ENCODE measurements at regions not wholly inside any gene's neighbourhood (a gene's known extent, or its start where the extent isn't known, plus 50 kb on each side); places are given as distances from the start of the nearest gene placed in this dataset.

GRCh38 chr10:20709708-20710107 lies 187.4 kb downstream of the NEBL start:
- H3K27me3 ChIP-seq: no peaks in the 10 kb centered on the region
- no peaks in the 10 kb centered on the region for H3K4me1 ChIP-seq
- intact Hi-C loops (cut with DNase I): no loop called here
- DNase-seq: no peak
- no peak for TF ChIP-seq CTCF (IDR thresholded peaks at IDR 0.05)
- no peak for TF ChIP-seq POLR2A (IDR thresholded peaks at IDR 0.05)
- 43% methylated on average over 2 of the region's 2 CpGs for WGBS (ENCODE audit: insufficient coverage, low coverage, low lambda C conversion rate, missing lambda C conversion rate)
- no peak for ATAC-seq
- H3K36me3 ChIP-seq: no peaks in the 10 kb centered on the region
- no peaks in the 10 kb centered on the region for H3K9me3 ChIP-seq
- no peak overlapping the region for H3K27ac ChIP-seq
- no peak overlapping the region for H3K4me3 ChIP-seq

- no peak for DNase-seq
- Histone ChIP-seq H3K27ac (no peak overlapping the region), H3K4me3 (no peak overlapping the region), H3K36me3 (no peaks in the 10 kb centered on the region), H3K27me3 (no peaks in the 10 kb centered on the region), H3K9me3 (no peaks in the 10 kb centered on the region), H3K4me1 (no peaks in the 10 kb centered on the region)
- no peak for ATAC-seq
- WGBS (ENCODE audit: insufficient coverage, low coverage, low lambda C conversion rate, missing lambda C conversion rate): 53% methylated on average over 4 of the region's 4 CpGs
- intact Hi-C loops (cut with DNase I): no loop called here
- TF ChIP-seq CTCF (IDR thresholded peaks at IDR 0.05): no peak
- no peak for TF ChIP-seq POLR2A (IDR thresholded peaks at IDR 0.05)
These were observed 188.8 kb downstream of the NEBL start for GRCh38 chr10:20708305-20708704.

GRCh38 chr10:20707251-20707650 lies 189.9 kb downstream of the NEBL start:
- no peaks in the 10 kb centered on the region for H3K36me3 ChIP-seq
- TF ChIP-seq POLR2A (IDR thresholded peaks at IDR 0.05) (no peak), CTCF (IDR thresholded peaks at IDR 0.05) (no peak)
- H3K27ac ChIP-seq: no peak overlapping the region
- WGBS (ENCODE audit: insufficient coverage, low coverage, low lambda C conversion rate, missing lambda C conversion rate): 71% methylated on average over 3 of the region's 3 CpGs
- no peaks in the 10 kb centered on the region for H3K9me3 ChIP-seq
- no peaks in the 10 kb centered on the region for H3K4me1 ChIP-seq
- ATAC-seq: no peak
- H3K27me3 ChIP-seq: no peaks in the 10 kb centered on the region
- DNase-seq: no peak
- H3K4me3 ChIP-seq: no peak overlapping the region
- intact Hi-C loops (cut with DNase I): no loop called here

- intact Hi-C loops (cut with DNase I): no loop called here
- ATAC-seq (no peak), DNase-seq (no peak)
- TF ChIP-seq POLR2A (IDR thresholded peaks at IDR 0.05) (no peak), CTCF (IDR thresholded peaks at IDR 0.05) (no peak)
- no peaks in the 10 kb centered on the region for H3K4me1 ChIP-seq
- no peak overlapping the region for H3K4me3 ChIP-seq
- H3K36me3 ChIP-seq: no peaks in the 10 kb centered on the region
- no peaks in the 10 kb centered on the region for H3K27me3 ChIP-seq
- no peaks in the 10 kb centered on the region for H3K9me3 ChIP-seq
- no peak overlapping the region for H3K27ac ChIP-seq
These were observed 198.3 kb downstream of the NEBL start for GRCh38 chr10:20698837-20699236.

- intact Hi-C loops (cut with DNase I): no loop called here
- H3K9me3 ChIP-seq: no peaks in the 10 kb centered on the region
- no peak overlapping the region for H3K4me3 ChIP-seq
- no peak overlapping the region for H3K27ac ChIP-seq
- H3K36me3 ChIP-seq: no peaks in the 10 kb centered on the region
- no peaks in the 10 kb centered on the region for H3K4me1 ChIP-seq
- no peaks in the 10 kb centered on the region for H3K27me3 ChIP-seq
- DNase-seq (no peak), ATAC-seq (no peak)
- no peak for TF ChIP-seq POLR2A (IDR thresholded peaks at IDR 0.05)
- TF ChIP-seq CTCF (IDR thresholded peaks at IDR 0.05): no peak
These were observed 202.8 kb downstream of the NEBL start for GRCh38 chr10:20694296-20694695.

Measured in right lobe of liver (tissue), 6 donors.